HS-5 (cell line): ENCODE measurements at regions not wholly inside any gene's neighbourhood (a gene's known extent, or its start where the extent isn't known, plus 50 kb on each side); places are given as distances from the start of the nearest gene placed in this dataset.

ENCODE experiments used
- DNase-seq: peaks from one replicate; pipeline ENCODE4 v3.0.0-alpha.2; 2012; ENCODE audit warnings: low read depth

- no peak for DNase-seq
Observed at GRCh38 chr11:122399375-122399774, 256.1 kb upstream of the UBASH3B start.

GRCh38 chr11:122398851-122399250 lies 256.7 kb upstream of the UBASH3B start:
- DNase-seq, result no peak

- DNase-seq, result no peak
Observed at GRCh38 chr11:122398167-122398566, 257.4 kb upstream of the UBASH3B start.

- no peak for DNase-seq
Observed at GRCh38 chr11:122395282-122395681, 260.2 kb upstream of the UBASH3B start.

- no peak for DNase-seq
Observed at GRCh38 chr11:122394313-122394712, 261.2 kb upstream of the UBASH3B start.

GRCh38 chr11:122393209-122393860 lies 262.2 kb upstream of the UBASH3B start:
- no peak for DNase-seq

GRCh38 chr11:122392508-122392907 lies 263.0 kb upstream of the UBASH3B start:
- DNase-seq, result no peak

GRCh38 chr11:122391049-122391448 lies 264.5 kb upstream of the UBASH3B start:
- no peak for DNase-seq

GRCh38 chr11:122383186-122383585 lies 267.2 kb upstream of the BLID start:
- DNase-seq, result no peak

GRCh38 chr11:122375687-122376399 lies 259.8 kb upstream of the BLID start:
- peak; percentile 28 for DNase-seq

- DNase-seq, result no peak
Observed at GRCh38 chr11:122368796-122369195, 252.8 kb upstream of the BLID start.

GRCh38 chr11:122367809-122368231 lies 251.8 kb upstream of the BLID start:
- DNase-seq, result no peak

- DNase-seq, result no peak
Observed at GRCh38 chr11:122365610-122366360, 249.8 kb upstream of the BLID start.

- DNase-seq, result no peak
Observed at GRCh38 chr11:122363296-122363695, 247.3 kb upstream of the BLID start.

- DNase-seq, result no peak
Observed at GRCh38 chr11:122362381-122362780, 246.4 kb upstream of the BLID start.

GRCh38 chr11:122360875-122361274 lies 244.9 kb upstream of the BLID start:
- no peak for DNase-seq

- DNase-seq, result no peak
Observed at GRCh38 chr11:122359081-122359571, 243.1 kb upstream of the BLID start.

- no peak for DNase-seq
Observed at GRCh38 chr11:122358292-122358691, 242.3 kb upstream of the BLID start.

GRCh38 chr11:122355968-122356367 lies 240.0 kb upstream of the BLID start:
- DNase-seq, result no peak

- DNase-seq, result no peak
Observed at GRCh38 chr11:122354025-122354697, 238.1 kb upstream of the BLID start.

GRCh38 chr11:122353561-122353960 lies 237.5 kb upstream of the BLID start:
- DNase-seq, result no peak
